ENCODE measurements at regions not wholly inside any gene's neighbourhood (a gene's known extent, or its start where the extent isn't known, plus 50 kb on each side); places are given as distances from the start of the nearest gene placed in this dataset.

GRCh38 chr7:18189500-18190126, 162.0 kb upstream of the PRPS1L1 start:
- Histone ChIP-seq H3K27ac (ENCODE audit: low read depth in 1 of 2, low read length in 1 of 2) (no peak overlapping the region), H3K4me3 (no peak overlapping the region), H3K27me3 (ENCODE audit: control insufficient read depth in 3 of 3, insufficient read depth in 3 of 3, low read length in 2 of 3) (no peaks in the 10 kb centered on the region), H3K9ac (ENCODE audit: insufficient read depth in 1 of 2, low read length in 2 of 2) (no peak overlapping the region), H3K36me3 (ENCODE audit: control insufficient read depth in 4 of 4, insufficient read depth in 4 of 4, low read length in 4 of 4) (no peaks in the 10 kb centered on the region), H3K9me3 (ENCODE audit: control insufficient read depth in 4 of 4, insufficient read depth in 3 of 4, low read length in 3 of 4) (no peaks in the 10 kb centered on the region), H3K4me1 (ENCODE audit: control insufficient read depth in 5 of 5, insufficient read depth in 5 of 5, low read length in 5 of 5) (peaks cover 0 to 5% (median 1%) of the 10 kb centered on the region in 5 donors)
- DNase-seq (no peak), ATAC-seq (ENCODE audit: insufficient read depth, low FRiP score) (no peak)
- TF ChIP-seq CTCF (IDR thresholded peaks at IDR 0.05; ENCODE audit: control extremely low read depth, extremely low read depth): no peak
- WGBS, 2 donors: 85 to 89% methylated on average over 5 of the region's 5 CpGs

GRCh38 chr7:18191341-18191740, 163.7 kb upstream of the PRPS1L1 start:
- Histone ChIP-seq H3K9ac (ENCODE audit: insufficient read depth in 1 of 2, low read length in 2 of 2) (no peak overlapping the region), H3K27me3 (ENCODE audit: control insufficient read depth in 3 of 3, insufficient read depth in 3 of 3, low read length in 2 of 3) (no peaks in the 10 kb centered on the region), H3K4me1 (ENCODE audit: control insufficient read depth in 5 of 5, insufficient read depth in 5 of 5, low read length in 5 of 5) (peaks cover 0 to 5% (median 0%) of the 10 kb centered on the region in 5 donors), H3K36me3 (ENCODE audit: control insufficient read depth in 4 of 4, insufficient read depth in 4 of 4, low read length in 4 of 4) (no peaks in the 10 kb centered on the region), H3K27ac (ENCODE audit: low read depth in 1 of 2, low read length in 1 of 2) (no peak overlapping the region), H3K9me3 (ENCODE audit: control insufficient read depth in 4 of 4, insufficient read depth in 3 of 4, low read length in 3 of 4) (no peaks in the 10 kb centered on the region), H3K4me3 (no peak overlapping the region)
- no peak for TF ChIP-seq CTCF (IDR thresholded peaks at IDR 0.05; ENCODE audit: control extremely low read depth, extremely low read depth)
- 12 to 18% methylated on average over 2 of the region's 2 CpGs for WGBS, 2 donors
- ATAC-seq (ENCODE audit: insufficient read depth, low FRiP score) (no peak), DNase-seq (no peak)

- TF ChIP-seq CTCF (IDR thresholded peaks at IDR 0.05; ENCODE audit: control extremely low read depth, extremely low read depth): no peak
- ATAC-seq (ENCODE audit: insufficient read depth, low FRiP score): no peak
Measured at GRCh38 chr7:18191862-18192625, 164.4 kb upstream of the PRPS1L1 start.

More at GRCh38 chr7:18191862-18192625, 164.4 kb upstream of the PRPS1L1 start:
- 82 to 85% methylated on average over 8 of the region's 8 CpGs for WGBS, 2 donors
- Histone ChIP-seq H3K9me3 (ENCODE audit: control insufficient read depth in 4 of 4, insufficient read depth in 3 of 4, low read length in 3 of 4) (no peaks in the 10 kb centered on the region), H3K36me3 (ENCODE audit: control insufficient read depth in 4 of 4, insufficient read depth in 4 of 4, low read length in 4 of 4) (no peaks in the 10 kb centered on the region), H3K9ac (ENCODE audit: insufficient read depth in 1 of 2, low read length in 2 of 2) (no peak overlapping the region), H3K4me3 (no peak overlapping the region), H3K27ac (ENCODE audit: low read depth in 1 of 2, low read length in 1 of 2) (no peak overlapping the region), H3K4me1 (ENCODE audit: control insufficient read depth in 5 of 5, insufficient read depth in 5 of 5, low read length in 5 of 5) (peaks cover 0 to 5% (median 0%) of the 10 kb centered on the region in 5 donors), H3K27me3 (ENCODE audit: control insufficient read depth in 3 of 3, insufficient read depth in 3 of 3, low read length in 2 of 3) (no peaks in the 10 kb centered on the region)
- no peak for DNase-seq

All from lung (tissue), 11 donors.